ENCODE measurements at regions not wholly inside any gene's neighbourhood (a gene's known extent, or its start where the extent isn't known, plus 50 kb on each side); places are given as distances from the start of the nearest gene placed in this dataset.

DNA sequence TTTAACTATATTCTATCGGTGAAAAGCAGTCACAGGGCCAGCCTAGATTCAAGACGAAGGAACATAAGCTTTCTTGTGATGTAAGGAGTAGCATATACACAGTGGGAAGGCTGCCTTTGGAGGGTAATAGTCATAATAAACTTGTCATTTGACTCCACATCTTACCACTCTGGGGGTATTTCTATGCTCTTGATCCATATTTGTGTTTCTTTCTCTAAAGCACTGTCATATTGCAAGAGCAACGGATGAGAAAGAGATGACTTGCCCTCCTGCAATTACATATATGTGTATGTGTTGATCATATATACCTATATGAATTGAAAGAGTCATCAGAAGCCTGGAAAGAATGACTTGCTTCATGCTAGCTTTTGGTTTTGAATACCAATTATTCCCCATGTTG is 225.4 kb upstream of the HS3ST3A1 start:
- ATAC-seq (no peak), DNase-seq (ENCODE audit: low spot score) (no peak)
- Histone ChIP-seq H3K4me1 (ENCODE audit: insufficient read depth) (no peaks in the 10 kb centered on the region), H4K20me1 (replicated peaks; ENCODE audit: insufficient read depth) (no peaks in the 10 kb centered on the region; the same call in 1 of the 2 replicates), H3K4me2 (no peak overlapping the region), H3F3A (replicated peaks; ENCODE audit: low read depth) (no peaks in the 10 kb centered on the region), H3K4me3 (no peak overlapping the region), H2AFZ (no peak overlapping the region), H3K79me2 (replicated peaks; ENCODE audit: insufficient read depth) (no peaks in the 10 kb centered on the region), H3K9me2 (ENCODE audit: insufficient read depth) (peaks cover 4% of the 10 kb centered on the region; the same call in 1 of the 2 replicates), H3K27ac (ENCODE audit: low read depth) (no peak overlapping the region), H3K27me3 (ENCODE audit: insufficient read depth) (no peaks in the 10 kb centered on the region), H3K36me3 (ENCODE audit: insufficient read depth) (no peaks in the 10 kb centered on the region)
- no peak overlapping the region for H3K4me3 Mint-ChIP-seq
- no peaks in the 10 kb centered on the region for H3K27me3 Mint-ChIP-seq (ENCODE audit: insufficient read depth, low read depth, poor library complexity)
- H3K27ac Mint-ChIP-seq, result no peak overlapping the region
- no peaks in the 10 kb centered on the region for H3K4me1 Mint-ChIP-seq
- no peaks in the 10 kb centered on the region for H3K9me3 Mint-ChIP-seq
- TF ChIP-seq CREB1 (CRISPR knock-in tag; IDR thresholded peaks at IDR 0.05; ENCODE audit: low read depth) (no peak), STAT1 (IDR thresholded peaks at IDR 0.05; ENCODE audit: unreplicated experiment) (no peak), NANOG (IDR thresholded peaks at IDR 0.05; ENCODE audit: borderline replicate concordance) (no peak), EZH2phosphoT487 (IDR thresholded peaks at IDR 0.05; ENCODE audit: unreplicated experiment) (no peak), JUNB (IDR thresholded peaks at IDR 0.05; ENCODE audit: unreplicated experiment) (no peak), ZNF114 (CRISPR knock-in tag; IDR thresholded peaks at IDR 0.05) (no peak), EZH2 (IDR thresholded peaks at IDR 0.05; ENCODE audit: low read depth, unreplicated experiment) (no peak), ZNF331 (CRISPR knock-in tag; IDR thresholded peaks at IDR 0.05; ENCODE audit: low read depth) (no peak), POLR2AphosphoS5 (IDR thresholded peaks at IDR 0.05; ENCODE audit: low read depth) (no peak)
- TF ChIP-seq, protein P1, sequence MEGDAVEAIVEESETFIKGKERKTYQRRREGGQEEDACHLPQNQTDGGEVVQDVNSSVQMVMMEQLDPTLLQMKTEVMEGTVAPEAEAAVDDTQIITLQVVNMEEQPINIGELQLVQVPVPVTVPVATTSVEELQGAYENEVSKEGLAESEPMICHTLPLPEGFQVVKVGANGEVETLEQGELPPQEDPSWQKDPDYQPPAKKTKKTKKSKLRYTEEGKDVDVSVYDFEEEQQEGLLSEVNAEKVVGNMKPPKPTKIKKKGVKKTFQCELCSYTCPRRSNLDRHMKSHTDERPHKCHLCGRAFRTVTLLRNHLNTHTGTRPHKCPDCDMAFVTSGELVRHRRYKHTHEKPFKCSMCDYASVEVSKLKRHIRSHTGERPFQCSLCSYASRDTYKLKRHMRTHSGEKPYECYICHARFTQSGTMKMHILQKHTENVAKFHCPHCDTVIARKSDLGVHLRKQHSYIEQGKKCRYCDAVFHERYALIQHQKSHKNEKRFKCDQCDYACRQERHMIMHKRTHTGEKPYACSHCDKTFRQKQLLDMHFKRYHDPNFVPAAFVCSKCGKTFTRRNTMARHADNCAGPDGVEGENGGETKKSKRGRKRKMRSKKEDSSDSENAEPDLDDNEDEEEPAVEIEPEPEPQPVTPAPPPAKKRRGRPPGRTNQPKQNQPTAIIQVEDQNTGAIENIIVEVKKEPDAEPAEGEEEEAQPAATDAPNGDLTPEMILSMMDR (conservative IDR thresholded peaks at IDR 0.05; ENCODE audit: low read depth in 2 of 2), result no peak
- TF ChIP-seq, protein P2, sequence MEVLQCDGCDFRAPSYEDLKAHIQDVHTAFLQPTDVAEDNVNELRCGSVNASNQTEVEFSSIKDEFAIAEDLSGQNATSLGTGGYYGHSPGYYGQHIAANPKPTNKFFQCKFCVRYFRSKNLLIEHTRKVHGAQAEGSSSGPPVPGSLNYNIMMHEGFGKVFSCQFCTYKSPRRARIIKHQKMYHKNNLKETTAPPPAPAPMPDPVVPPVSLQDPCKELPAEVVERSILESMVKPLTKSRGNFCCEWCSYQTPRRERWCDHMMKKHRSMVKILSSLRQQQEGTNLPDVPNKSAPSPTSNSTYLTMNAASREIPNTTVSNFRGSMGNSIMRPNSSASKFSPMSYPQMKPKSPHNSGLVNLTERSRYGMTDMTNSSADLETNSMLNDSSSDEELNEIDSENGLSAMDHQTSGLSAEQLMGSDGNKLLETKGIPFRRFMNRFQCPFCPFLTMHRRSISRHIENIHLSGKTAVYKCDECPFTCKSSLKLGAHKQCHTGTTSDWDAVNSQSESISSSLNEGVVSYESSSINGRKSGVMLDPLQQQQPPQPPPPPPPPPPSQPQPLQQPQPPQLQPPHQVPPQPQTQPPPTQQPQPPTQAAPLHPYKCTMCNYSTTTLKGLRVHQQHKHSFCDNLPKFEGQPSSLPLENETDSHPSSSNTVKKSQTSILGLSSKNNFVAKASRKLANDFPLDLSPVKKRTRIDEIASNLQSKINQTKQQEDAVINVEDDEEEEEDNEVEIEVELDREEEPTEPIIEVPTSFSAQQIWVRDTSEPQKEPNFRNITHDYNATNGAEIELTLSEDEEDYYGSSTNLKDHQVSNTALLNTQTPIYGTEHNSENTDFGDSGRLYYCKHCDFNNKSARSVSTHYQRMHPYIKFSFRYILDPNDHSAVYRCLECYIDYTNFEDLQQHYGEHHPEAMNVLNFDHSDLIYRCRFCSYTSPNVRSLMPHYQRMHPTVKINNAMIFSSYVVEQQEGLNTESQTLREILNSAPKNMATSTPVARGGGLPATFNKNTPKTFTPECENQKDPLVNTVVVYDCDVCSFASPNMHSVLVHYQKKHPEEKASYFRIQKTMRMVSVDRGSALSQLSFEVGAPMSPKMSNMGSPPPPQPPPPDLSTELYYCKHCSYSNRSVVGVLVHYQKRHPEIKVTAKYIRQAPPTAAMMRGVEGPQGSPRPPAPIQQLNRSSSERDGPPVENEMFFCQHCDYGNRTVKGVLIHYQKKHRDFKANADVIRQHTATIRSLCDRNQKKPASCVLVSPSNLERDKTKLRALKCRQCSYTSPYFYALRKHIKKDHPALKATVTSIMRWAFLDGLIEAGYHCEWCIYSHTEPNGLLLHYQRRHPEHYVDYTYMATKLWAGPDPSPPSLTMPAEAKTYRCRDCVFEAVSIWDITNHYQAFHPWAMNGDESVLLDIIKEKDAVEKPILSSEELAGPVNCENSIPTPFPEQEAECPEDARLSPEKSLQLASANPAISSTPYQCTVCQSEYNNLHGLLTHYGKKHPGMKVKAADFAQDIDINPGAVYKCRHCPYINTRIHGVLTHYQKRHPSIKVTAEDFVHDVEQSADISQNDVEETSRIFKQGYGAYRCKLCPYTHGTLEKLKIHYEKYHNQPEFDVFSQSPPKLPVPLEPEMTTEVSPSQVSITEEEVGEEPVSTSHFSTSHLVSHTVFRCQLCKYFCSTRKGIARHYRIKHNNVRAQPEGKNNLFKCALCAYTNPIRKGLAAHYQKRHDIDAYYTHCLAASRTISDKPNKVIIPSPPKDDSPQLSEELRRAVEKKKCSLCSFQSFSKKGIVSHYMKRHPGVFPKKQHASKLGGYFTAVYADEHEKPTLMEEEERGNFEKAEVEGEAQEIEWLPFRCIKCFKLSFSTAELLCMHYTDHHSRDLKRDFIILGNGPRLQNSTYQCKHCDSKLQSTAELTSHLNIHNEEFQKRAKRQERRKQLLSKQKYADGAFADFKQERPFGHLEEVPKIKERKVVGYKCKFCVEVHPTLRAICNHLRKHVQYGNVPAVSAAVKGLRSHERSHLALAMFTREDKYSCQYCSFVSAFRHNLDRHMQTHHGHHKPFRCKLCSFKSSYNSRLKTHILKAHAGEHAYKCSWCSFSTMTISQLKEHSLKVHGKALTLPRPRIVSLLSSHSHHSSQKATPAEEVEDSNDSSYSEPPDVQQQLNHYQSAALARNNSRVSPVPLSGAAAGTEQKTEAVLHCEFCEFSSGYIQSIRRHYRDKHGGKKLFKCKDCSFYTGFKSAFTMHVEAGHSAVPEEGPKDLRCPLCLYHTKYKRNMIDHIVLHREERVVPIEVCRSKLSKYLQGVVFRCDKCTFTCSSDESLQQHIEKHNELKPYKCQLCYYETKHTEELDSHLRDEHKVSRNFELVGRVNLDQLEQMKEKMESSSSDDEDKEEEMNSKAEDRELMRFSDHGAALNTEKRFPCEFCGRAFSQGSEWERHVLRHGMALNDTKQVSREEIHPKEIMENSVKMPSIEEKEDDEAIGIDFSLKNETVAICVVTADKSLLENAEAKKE (CRISPR knock-in tag; IDR thresholded peaks at IDR 0.05), result no peak
- TF ChIP-seq, protein P3, sequence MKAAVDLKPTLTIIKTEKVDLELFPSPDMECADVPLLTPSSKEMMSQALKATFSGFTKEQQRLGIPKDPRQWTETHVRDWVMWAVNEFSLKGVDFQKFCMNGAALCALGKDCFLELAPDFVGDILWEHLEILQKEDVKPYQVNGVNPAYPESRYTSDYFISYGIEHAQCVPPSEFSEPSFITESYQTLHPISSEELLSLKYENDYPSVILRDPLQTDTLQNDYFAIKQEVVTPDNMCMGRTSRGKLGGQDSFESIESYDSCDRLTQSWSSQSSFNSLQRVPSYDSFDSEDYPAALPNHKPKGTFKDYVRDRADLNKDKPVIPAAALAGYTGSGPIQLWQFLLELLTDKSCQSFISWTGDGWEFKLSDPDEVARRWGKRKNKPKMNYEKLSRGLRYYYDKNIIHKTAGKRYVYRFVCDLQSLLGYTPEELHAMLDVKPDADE (IDR thresholded peaks at IDR 0.05), result no peak
- TF ChIP-seq, protein P4, sequence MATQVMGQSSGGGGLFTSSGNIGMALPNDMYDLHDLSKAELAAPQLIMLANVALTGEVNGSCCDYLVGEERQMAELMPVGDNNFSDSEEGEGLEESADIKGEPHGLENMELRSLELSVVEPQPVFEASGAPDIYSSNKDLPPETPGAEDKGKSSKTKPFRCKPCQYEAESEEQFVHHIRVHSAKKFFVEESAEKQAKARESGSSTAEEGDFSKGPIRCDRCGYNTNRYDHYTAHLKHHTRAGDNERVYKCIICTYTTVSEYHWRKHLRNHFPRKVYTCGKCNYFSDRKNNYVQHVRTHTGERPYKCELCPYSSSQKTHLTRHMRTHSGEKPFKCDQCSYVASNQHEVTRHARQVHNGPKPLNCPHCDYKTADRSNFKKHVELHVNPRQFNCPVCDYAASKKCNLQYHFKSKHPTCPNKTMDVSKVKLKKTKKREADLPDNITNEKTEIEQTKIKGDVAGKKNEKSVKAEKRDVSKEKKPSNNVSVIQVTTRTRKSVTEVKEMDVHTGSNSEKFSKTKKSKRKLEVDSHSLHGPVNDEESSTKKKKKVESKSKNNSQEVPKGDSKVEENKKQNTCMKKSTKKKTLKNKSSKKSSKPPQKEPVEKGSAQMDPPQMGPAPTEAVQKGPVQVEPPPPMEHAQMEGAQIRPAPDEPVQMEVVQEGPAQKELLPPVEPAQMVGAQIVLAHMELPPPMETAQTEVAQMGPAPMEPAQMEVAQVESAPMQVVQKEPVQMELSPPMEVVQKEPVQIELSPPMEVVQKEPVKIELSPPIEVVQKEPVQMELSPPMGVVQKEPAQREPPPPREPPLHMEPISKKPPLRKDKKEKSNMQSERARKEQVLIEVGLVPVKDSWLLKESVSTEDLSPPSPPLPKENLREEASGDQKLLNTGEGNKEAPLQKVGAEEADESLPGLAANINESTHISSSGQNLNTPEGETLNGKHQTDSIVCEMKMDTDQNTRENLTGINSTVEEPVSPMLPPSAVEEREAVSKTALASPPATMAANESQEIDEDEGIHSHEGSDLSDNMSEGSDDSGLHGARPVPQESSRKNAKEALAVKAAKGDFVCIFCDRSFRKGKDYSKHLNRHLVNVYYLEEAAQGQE (IDR thresholded peaks at IDR 0.05; ENCODE audit: unreplicated experiment), result no peak
- H3K36me3 Mint-ChIP-seq (ENCODE audit: low read depth), result peaks cover 3% of the 10 kb centered on the region; the same call in 1 of the 3 replicates

Measured in GM23338 (cell line).